Epithelial cell of proximal tubule (primary cell): ENCODE measurements at regions not wholly inside any gene's neighbourhood (a gene's known extent, or its start where the extent isn't known, plus 50 kb on each side); places are given as distances from the start of the nearest gene placed in this dataset.
"Not testable (repeated sequence)": the region's sequence is repeated elsewhere in the genome, so short reads cannot be mapped to it uniquely, and the experiment has no call there.

Experiments used
- DNase-seq: peaks from one replicate; pipeline ENCODE4 v3.0.0-alpha.2; 2011; ENCODE audit warnings: low read depth
- H3K4me3 ChIP-seq: 2 replicates; pipeline ENCODE4 v1.5.1; 2011; ENCODE audit warnings: low read depth, mild to moderate bottlenecking, low read length
- TF ChIP-seq, protein P1 (sequence below): conservative IDR thresholded peaks from 2 replicates; pipeline ENCODE4 v1.5.1; 2012; ENCODE audit warnings: low read depth, mild to moderate bottlenecking, low read length

DNA sequence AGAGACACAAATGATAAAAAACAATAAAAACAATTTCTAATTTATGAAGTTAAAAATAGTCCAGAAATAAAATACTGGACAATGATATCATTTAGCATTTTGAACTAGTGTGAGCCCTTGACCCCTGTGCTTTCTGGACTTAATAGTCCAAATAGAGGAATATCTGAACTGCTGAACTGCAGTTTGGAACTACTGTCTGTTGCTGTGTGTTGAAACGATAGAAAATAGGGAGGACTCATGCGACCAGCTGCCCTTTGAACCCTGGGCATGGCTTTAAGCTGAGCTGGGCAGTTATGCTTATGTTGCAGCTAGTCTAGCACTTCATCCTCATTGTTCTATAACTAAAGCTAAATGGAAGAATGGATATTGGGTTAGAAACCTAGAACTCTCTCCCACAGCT, 99.5 kb downstream of the FMR1NB start:
- no peak for DNase-seq
- TF ChIP-seq, protein P1, sequence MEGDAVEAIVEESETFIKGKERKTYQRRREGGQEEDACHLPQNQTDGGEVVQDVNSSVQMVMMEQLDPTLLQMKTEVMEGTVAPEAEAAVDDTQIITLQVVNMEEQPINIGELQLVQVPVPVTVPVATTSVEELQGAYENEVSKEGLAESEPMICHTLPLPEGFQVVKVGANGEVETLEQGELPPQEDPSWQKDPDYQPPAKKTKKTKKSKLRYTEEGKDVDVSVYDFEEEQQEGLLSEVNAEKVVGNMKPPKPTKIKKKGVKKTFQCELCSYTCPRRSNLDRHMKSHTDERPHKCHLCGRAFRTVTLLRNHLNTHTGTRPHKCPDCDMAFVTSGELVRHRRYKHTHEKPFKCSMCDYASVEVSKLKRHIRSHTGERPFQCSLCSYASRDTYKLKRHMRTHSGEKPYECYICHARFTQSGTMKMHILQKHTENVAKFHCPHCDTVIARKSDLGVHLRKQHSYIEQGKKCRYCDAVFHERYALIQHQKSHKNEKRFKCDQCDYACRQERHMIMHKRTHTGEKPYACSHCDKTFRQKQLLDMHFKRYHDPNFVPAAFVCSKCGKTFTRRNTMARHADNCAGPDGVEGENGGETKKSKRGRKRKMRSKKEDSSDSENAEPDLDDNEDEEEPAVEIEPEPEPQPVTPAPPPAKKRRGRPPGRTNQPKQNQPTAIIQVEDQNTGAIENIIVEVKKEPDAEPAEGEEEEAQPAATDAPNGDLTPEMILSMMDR = no peak
- H3K4me3 ChIP-seq = no peak overlapping the region

DNA sequence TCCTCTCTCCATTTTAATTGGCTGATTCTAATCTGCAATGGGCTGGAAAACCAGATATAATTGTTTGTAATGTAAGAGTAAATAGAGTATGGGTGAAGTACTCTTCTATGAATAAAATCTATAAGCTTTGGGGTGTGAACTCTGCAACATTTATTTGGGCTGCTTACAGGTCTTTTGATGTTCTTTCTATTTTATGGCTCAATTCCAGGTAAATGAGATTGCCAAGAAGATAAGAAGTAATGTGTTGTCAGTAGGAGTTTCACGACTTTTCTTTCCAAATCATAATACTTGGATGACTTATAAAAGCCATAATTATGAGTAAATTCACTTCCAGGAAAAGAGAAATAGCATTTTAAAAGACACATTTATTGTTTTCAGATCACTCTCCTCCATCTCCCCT, 103.5 kb downstream of the FMR1NB start:
- TF ChIP-seq, protein P1 = no peak
- DNase-seq = no peak
- no peak overlapping the region for H3K4me3 ChIP-seq

DNA sequence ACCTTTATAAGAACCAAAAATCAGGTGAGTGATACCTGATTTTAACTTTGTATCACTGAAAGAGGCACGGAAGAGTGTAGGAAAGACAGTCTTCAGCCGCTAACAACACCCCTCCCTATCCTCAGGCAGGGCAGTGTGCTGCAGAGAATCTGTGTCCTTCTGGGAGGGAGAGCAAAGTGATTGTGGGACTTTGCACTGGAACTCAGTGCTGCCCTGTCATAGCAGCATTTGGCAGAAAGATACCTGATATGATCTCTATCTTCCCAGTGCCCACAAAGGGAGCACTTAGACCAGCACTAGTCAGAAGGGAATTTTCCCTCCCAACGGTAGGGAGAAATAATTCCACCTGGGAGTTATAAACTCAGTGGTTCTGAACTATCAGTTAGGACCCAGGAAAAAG, 139.0 kb downstream of the FMR1NB start:
- TF ChIP-seq, protein P1 = no peak
- no peak overlapping the region for H3K4me3 ChIP-seq
- DNase-seq = no peak

DNA sequence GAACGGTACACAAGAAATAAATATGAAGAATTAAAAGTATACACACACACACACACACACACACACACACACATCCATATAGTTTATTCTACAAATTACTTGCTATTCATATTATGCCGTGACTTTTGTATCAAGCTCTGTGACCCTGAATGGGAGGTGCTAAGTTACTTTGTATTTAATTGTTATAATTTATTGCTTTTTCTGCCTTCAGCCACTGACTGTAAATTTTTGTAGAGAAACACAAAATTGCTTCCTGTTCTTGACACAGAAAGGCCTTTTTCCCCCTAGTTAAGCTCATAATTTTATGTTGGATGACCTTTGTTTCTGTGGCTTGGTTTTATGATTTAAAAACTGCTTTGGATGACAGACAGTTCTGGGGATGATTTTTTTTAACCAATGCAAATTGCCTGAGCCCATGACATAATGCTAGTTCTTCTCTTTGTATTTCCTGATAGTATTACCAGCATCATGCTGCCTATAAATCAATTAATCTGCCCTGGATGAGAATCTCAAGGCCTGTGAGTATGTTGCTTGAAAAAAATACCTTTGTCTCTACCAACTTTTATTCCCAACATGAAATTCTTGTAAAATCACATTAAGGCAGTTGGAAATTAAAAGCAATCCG, 140.0 kb downstream of the FMR1NB start:
- TF ChIP-seq, protein P1 = no peak
- H3K4me3 ChIP-seq = no peak overlapping the region

DNA sequence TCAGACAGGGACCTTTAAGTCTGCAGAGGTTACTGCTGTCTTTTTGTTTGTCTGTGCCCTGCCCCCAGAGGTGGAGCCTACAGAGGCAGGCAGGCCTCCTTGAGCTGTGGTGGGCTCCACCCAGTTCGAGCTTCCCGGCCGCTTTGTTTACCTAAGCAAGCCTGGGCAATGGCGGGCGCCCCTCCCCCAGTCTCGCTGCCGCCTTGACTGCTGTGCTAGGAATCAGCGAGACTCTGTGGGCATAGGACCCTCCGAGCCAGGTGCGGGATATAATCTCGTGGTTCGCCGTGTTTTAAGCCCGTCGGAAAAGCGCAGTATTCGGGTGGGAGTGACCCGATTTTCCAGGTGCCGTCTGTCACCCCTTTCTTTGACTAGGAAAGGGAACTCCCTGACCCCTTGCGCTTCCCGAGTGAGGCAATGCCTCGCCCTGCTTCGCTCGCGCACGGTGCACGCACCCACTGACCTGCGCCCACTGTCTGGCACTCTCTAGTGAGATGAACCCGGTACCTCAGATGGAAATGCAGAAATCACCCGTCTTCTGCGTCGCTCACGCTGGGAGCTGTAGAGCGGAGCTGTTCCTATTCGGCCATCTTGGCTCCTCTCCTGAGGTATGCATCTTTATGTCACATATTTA, 147.9 kb downstream of the FMR1NB start:
- not testable (repeated sequence) for DNase-seq, H3K4me3 ChIP-seq

More for the DNA sequence above, 140.0 kb downstream of the FMR1NB start:
- no peak for DNase-seq

DNA sequence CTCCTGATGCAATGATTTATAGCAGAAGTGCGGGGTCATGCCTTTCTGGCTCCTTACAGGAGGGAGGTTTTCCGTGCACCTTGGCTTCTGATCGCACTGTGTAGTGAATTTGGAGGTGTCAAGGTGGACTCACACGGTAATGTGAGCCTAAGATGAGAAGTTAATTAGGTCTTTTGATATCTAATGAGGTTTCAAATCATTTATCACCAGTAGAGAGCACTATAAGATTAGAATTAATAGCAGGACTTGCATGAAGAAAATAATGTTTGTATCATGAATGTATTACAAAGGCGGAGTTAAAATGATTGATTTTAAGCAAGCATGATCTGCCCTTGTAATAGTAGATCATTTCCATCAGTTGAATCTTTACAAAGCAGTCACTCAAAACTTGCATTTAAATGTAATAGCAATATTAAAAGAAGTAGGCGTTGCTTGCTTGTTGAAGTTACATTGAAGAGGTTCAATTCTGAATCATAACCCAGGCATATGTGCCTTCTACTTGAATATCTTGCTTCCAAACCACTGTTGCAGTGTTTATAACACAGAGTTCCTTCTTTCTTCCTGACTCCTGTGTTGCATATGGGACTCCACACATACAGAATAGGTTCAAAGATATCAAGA, 152.1 kb downstream of the FMR1NB start:
- TF ChIP-seq, protein P1 = no peak
- no peak overlapping the region for H3K4me3 ChIP-seq
- no peak for DNase-seq

DNA sequence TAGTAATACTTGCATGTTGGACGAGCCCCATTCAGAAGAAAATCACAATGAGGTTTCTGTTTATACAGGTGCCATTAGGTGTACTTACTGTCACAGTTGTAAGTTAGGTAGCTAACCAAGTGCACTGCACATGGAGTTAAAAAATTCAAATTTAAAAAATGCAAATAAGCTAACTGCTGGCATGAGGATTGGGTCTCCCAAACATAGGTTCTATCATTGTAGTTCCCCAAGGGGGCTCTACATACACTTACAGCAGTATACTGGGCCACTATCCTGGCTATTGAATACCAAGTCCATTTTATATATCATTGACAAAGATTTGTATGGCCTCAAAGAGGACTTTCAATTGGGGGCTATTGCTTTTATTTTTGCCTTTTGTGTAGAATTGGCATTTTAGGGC, 153.4 kb downstream of the FMR1NB start:
- no peak overlapping the region for H3K4me3 ChIP-seq
- TF ChIP-seq, protein P1 = no peak
- no peak for DNase-seq
